ENCODE measurements at regions not wholly inside any gene's neighbourhood (a gene's known extent, or its start where the extent isn't known, plus 50 kb on each side); places are given as distances from the start of the nearest gene placed in this dataset.
"Not testable (repeated sequence)": the region's sequence is repeated elsewhere in the genome, so short reads cannot be mapped to it uniquely, and the experiment has no call there.

GRCh38 chr3:165920984-165921383 lies 83.8 kb upstream of the BCHE start:
- H3K27ac ChIP-seq = no peak overlapping the region
- ATAC-seq (no peak), DNase-seq (no peak)
- H3K9me3 ChIP-seq = no peaks in the 10 kb centered on the region
- no peaks in the 10 kb centered on the region for H3K27me3 ChIP-seq
- H3K4me1 ChIP-seq = no peaks in the 10 kb centered on the region
- intact Hi-C loops (cut with DNase I) = no loop called here
- no peaks in the 10 kb centered on the region for H3K36me3 ChIP-seq (replicated peaks in 1 of 2; ENCODE audit: insufficient read depth in 1 of 2, low read depth in 2 of 2)
- WGBS, 2 donors = 57 to 69% methylated on average over 5 of the region's 5 CpGs
- TF ChIP-seq POLR2A (IDR thresholded peaks at IDR 0.05) = no peak
- no peak for TF ChIP-seq CTCF (IDR thresholded peaks at IDR 0.05)
- H3K4me3 ChIP-seq = no peak overlapping the region

DNA sequence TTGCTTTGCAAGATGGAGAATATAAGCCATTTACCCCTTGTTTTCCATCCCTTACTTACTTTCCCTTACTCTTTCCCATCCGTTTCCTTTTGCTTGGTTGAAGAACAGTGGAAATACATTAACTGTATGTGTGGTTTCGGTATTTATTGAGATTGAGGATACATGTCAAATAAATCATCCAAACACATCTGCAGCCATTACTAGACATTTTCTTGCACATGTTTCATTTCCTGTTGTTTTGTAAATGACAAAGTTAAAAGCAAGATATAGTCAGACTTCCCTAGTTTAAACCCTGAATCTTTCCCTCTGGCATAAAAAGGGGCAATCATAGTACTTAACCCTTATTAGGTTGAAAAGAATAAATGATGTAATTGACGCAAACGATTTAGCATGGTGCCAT lies 82.1 kb upstream of the BCHE start:
- WGBS, 2 donors = 60 to 75% methylated on average over 4 of the region's 4 CpGs
- Histone ChIP-seq H3K27ac (no peak overlapping the region), H3K4me1 (no peaks in the 10 kb centered on the region), H3K9me3 (no peaks in the 10 kb centered on the region), H3K36me3 (replicated peaks in 1 of 2; ENCODE audit: insufficient read depth in 1 of 2, low read depth in 2 of 2) (no peaks in the 10 kb centered on the region), H3K4me3 (no peak overlapping the region), H3K27me3 (no peaks in the 10 kb centered on the region)
- ATAC-seq (no peak), DNase-seq (no peak)
- no peak for TF ChIP-seq CTCF (IDR thresholded peaks at IDR 0.05)
- TF ChIP-seq POLR2A (IDR thresholded peaks at IDR 0.05) = no peak
- intact Hi-C loops (cut with DNase I) = no loop called here

DNA sequence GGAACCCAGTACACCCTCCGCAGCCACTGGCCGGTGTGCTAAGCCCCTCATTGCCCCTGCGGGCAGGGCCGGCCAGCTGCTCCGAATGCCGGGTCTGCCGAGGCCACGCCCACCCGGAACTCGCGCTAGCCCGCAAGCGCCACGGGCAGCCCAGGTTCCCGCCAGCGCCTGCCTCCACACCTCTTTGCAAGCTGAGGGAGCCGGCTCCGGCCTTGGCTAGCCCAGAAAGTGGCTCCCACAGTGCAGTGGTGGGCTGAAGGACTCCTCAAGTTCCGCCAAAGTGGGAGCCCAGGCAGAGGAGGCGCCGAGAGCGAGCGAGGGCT lies 81.4 kb upstream of the BCHE start:
- Histone ChIP-seq H3K4me3 (no peak overlapping the region), H3K27ac (no peak overlapping the region), H3K4me1 (no peaks in the 10 kb centered on the region), H3K27me3 (no peaks in the 10 kb centered on the region), H3K9me3 (no peaks in the 10 kb centered on the region), H3K36me3 (replicated peaks in 1 of 2; ENCODE audit: insufficient read depth in 1 of 2, low read depth in 2 of 2) (no peaks in the 10 kb centered on the region)
- ATAC-seq (no peak), DNase-seq (no peak)
- 95 to 97% methylated on average over 5 to 19 of the region's 23 CpGs for WGBS, 2 donors
- TF ChIP-seq POLR2A (IDR thresholded peaks at IDR 0.05) (no peak), CTCF (IDR thresholded peaks at IDR 0.05) (no peak)
- intact Hi-C loops (cut with DNase I) = no loop called here

DNA sequence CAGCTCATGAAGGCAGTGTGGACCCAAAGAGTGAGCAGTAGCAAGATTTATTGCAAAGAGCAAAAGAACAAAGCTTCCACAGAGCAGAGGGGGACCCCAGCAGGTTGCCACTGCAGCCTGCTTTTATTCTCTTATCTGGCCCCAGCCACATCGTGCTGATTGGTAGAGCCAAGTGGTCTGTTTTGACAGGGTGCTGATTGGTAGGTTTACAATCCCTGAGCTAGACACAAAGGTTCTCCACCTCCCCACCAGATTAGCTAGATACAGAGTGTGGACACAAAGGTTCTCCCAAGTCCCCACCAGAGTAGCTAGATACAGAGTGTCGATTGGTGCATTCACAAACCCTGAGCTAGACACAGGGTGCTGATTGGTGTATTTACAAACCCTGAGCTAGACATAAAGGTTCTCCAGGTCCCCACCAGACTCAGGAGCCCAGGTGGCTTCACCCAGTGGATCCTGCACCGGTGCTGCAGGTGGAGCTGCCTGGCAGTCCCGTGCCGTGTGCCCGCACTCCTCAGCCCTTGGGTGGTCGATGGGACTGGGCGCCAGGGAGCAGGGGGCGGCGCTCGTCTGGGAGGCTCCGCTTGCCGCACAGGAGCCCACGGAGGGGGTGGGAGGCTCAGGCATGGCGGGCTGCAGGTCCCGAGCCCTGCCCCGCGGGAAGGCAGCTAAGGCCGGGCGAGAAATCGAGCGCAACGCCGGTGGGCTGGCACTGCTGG lies 80.9 kb upstream of the BCHE start:
- H3K27ac ChIP-seq; H3K4me1 ChIP-seq; intact Hi-C loops (cut with DNase I); DNase-seq; H3K4me3 ChIP-seq; H3K9me3 ChIP-seq; ATAC-seq; H3K27me3 ChIP-seq; H3K36me3 ChIP-seq (replicated peaks in 1 of 2; ENCODE audit: insufficient read depth in 1 of 2, low read depth in 2 of 2): not testable (repeated sequence)
- WGBS, 2 donors = 92 to 93% methylated on average over 14 to 15 of the region's 24 CpGs

DNA sequence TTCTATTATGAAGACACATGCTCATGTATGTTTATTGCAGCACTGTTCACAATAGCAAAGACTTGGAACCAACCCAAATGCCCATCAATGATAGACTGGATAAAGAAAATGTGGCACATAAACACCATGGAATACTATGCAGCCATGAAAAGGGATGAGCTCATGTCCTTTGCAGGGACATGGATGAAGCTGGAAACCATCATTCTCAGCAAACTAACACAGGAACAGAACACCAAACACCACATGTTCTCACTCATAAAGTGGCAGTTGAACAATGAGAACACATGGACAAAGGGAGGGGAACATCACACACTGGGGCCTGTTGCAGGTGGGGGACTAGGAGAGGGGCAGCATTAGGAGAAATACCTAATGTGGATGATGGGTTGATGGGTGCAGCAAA lies 77.9 kb upstream of the BCHE start:
- H3K9me3 ChIP-seq; H3K4me3 ChIP-seq; H3K27me3 ChIP-seq; DNase-seq; H3K4me1 ChIP-seq; H3K36me3 ChIP-seq (replicated peaks in 1 of 2; ENCODE audit: insufficient read depth in 1 of 2, low read depth in 2 of 2); intact Hi-C loops (cut with DNase I); ATAC-seq; H3K27ac ChIP-seq: not testable (repeated sequence)

GRCh38 chr3:165903885-165904630 lies 66.8 kb upstream of the BCHE start:
- intact Hi-C loops (cut with DNase I) = no loop called here
- ATAC-seq (no peak), DNase-seq (no peak)
- TF ChIP-seq CTCF (IDR thresholded peaks at IDR 0.05) (no peak), POLR2A (IDR thresholded peaks at IDR 0.05) (no peak)
- Histone ChIP-seq H3K4me1 (no peaks in the 10 kb centered on the region), H3K27me3 (no peaks in the 10 kb centered on the region), H3K4me3 (no peak overlapping the region), H3K36me3 (replicated peaks in 1 of 2; ENCODE audit: insufficient read depth in 1 of 2, low read depth in 2 of 2) (no peaks in the 10 kb centered on the region), H3K27ac (no peak overlapping the region), H3K9me3 (no peaks in the 10 kb centered on the region)
- 69 to 71% methylated on average over 7 of the region's 7 CpGs for WGBS, 2 donors

Measured in body of pancreas (tissue), 4 donors.